ENCODE measurements at regions not wholly inside any gene's neighbourhood (a gene's known extent, or its start where the extent isn't known, plus 50 kb on each side); places are given as distances from the start of the nearest gene placed in this dataset.

- Mint-ChIP-seq H3K4me1 (peaks cover 27% of the 10 kb centered on the region), H3K27ac (no peak overlapping the region), H3K9me3 (no peaks in the 10 kb centered on the region), H3K36me3 (no peaks in the 10 kb centered on the region), H3K4me3 (no peak overlapping the region), H3K27me3 (ENCODE audit: low read depth) (no peaks in the 10 kb centered on the region)
- no peak for TF ChIP-seq CTCF (IDR thresholded peaks at IDR 0.05; ENCODE audit: unreplicated experiment)
- DNase-seq (ENCODE audit: low spot score in 2 of 2, unreplicated experiment in 2 of 2): no peak
These were observed 139.8 kb downstream of the LY86 start for GRCh38 chr6:6728169-6728941.

- TF ChIP-seq CTCF (IDR thresholded peaks at IDR 0.05; ENCODE audit: unreplicated experiment): no peak
- no peak for DNase-seq (ENCODE audit: low spot score in 2 of 2, unreplicated experiment in 2 of 2)
- Mint-ChIP-seq H3K27ac (no peak overlapping the region), H3K9me3 (no peaks in the 10 kb centered on the region), H3K4me3 (no peak overlapping the region), H3K27me3 (ENCODE audit: low read depth) (no peaks in the 10 kb centered on the region), H3K4me1 (peaks cover 15% of the 10 kb centered on the region), H3K36me3 (no peaks in the 10 kb centered on the region)
These were observed 141.5 kb downstream of the LY86 start for GRCh38 chr6:6729971-6730370.

- TF ChIP-seq CTCF (IDR thresholded peaks at IDR 0.05; ENCODE audit: unreplicated experiment): no peak
- Mint-ChIP-seq H3K36me3 (no peaks in the 10 kb centered on the region), H3K9me3 (no peaks in the 10 kb centered on the region), H3K4me1 (peaks cover 6% of the 10 kb centered on the region), H3K27me3 (ENCODE audit: low read depth) (no peaks in the 10 kb centered on the region), H3K27ac (no peak overlapping the region), H3K4me3 (no peak overlapping the region)
- no peak for DNase-seq (ENCODE audit: low spot score in 2 of 2, unreplicated experiment in 2 of 2)
These were observed 142.3 kb downstream of the LY86 start for GRCh38 chr6:6730831-6731230.

- H3K9me3 Mint-ChIP-seq: no peaks in the 10 kb centered on the region
- no peak overlapping the region for H3K4me3 Mint-ChIP-seq
- H3K27me3 Mint-ChIP-seq (ENCODE audit: low read depth): no peaks in the 10 kb centered on the region
- H3K4me1 Mint-ChIP-seq: peaks cover 11% of the 10 kb centered on the region
- H3K27ac Mint-ChIP-seq: no peak overlapping the region
- DNase-seq (ENCODE audit: low spot score in 2 of 2, unreplicated experiment in 2 of 2): no peak
- TF ChIP-seq CTCF (IDR thresholded peaks at IDR 0.05; ENCODE audit: unreplicated experiment): no peak
- H3K36me3 Mint-ChIP-seq: no peaks in the 10 kb centered on the region
These were observed 146.3 kb downstream of the LY86 start for GRCh38 chr6:6734479-6735465.

GRCh38 chr6:6736791-6737654, 148.5 kb downstream of the LY86 start:
- H3K4me3 Mint-ChIP-seq: peak overlapping the region; percentile 65
- H3K27me3 Mint-ChIP-seq (ENCODE audit: low read depth): no peaks in the 10 kb centered on the region
- no peaks in the 10 kb centered on the region for H3K36me3 Mint-ChIP-seq
- no peaks in the 10 kb centered on the region for H3K9me3 Mint-ChIP-seq
- TF ChIP-seq CTCF (IDR thresholded peaks at IDR 0.05; ENCODE audit: unreplicated experiment): no peak
- peak overlapping the region; percentile 61 for H3K27ac Mint-ChIP-seq
- no peak for DNase-seq (ENCODE audit: low spot score in 2 of 2, unreplicated experiment in 2 of 2)
- H3K4me1 Mint-ChIP-seq: peaks cover 11% of the 10 kb centered on the region
